ENCODE measurements at regions not wholly inside any gene's neighbourhood (a gene's known extent, or its start where the extent isn't known, plus 50 kb on each side); places are given as distances from the start of the nearest gene placed in this dataset.

DNA sequence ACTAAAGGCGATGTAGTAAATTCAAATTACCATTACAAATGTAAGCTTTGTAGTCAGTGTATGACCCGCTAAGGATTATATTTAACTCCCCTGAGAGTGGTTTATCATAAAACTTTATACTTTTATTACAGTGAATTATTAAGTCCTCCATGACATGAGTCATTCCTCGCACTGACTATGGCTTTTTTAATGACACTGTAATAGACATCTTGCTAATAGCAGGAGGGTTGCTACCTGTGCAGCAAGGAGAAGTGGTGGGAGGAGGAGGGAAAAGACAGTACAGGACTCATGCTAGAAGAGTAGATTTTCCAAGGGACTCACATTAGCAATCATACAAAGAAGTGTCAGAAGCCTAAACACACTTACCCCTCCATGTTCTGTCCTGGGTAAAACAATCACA is 556.1 kb downstream of the BCL11A start:
- Histone ChIP-seq H2BK20ac (ENCODE audit: low read length) (no peak overlapping the region), H3K14ac (ENCODE audit: insufficient read length) (no peak overlapping the region), H2BK12ac (ENCODE audit: low read depth, low read length) (no peak overlapping the region), H3K18ac (ENCODE audit: extremely low read depth, low read length) (no peak overlapping the region), H4K20me1 (replicated peaks in 1 of 2; ENCODE audit: control insufficient read depth in 1 of 2, insufficient read depth in 2 of 2, low read length in 2 of 2) (no peaks in the 10 kb centered on the region), H3K27me3 (replicated peaks in 1 of 4; ENCODE audit: control insufficient read depth in 3 of 4, extremely low read depth in 1 of 4, insufficient read depth in 3 of 4, low read length in 3 of 4) (no peaks in the 10 kb centered on the region), H2BK15ac (ENCODE audit: low read length) (no peak overlapping the region), H3K56ac (replicated peaks; ENCODE audit: insufficient read length, low read depth, low read length) (no peak overlapping the region), H3K27ac (ENCODE audit: low read depth, low read length) (no peak overlapping the region), H3K23me2 (ENCODE audit: low read depth, low read length) (no peaks in the 10 kb centered on the region), H3K4ac (replicated peaks; ENCODE audit: insufficient read length, low read depth, low read length) (no peak overlapping the region), H4K91ac (replicated peaks; ENCODE audit: insufficient read length, low read length) (no peak overlapping the region), H3K36me3 (ENCODE audit: control insufficient read depth in 2 of 4, insufficient read depth in 4 of 4, low read length in 3 of 4) (no peaks in the 10 kb centered on the region), H2BK120ac (replicated peaks; ENCODE audit: low read depth, low read length) (no peak overlapping the region), H3K4me2 (ENCODE audit: insufficient read depth in 1 of 2, low read depth in 2 of 2, low read length in 2 of 2) (no peak overlapping the region), H3K4me3 (ENCODE audit: extremely low read depth in 1 of 4, insufficient read depth in 2 of 4, low read depth in 3 of 4, low read length in 4 of 4) (no peak overlapping the region), H3K79me2 (ENCODE audit: control insufficient read depth in 1 of 2, insufficient read depth in 2 of 2, low read length in 2 of 2) (no peaks in the 10 kb centered on the region), H4K8ac (ENCODE audit: extremely low read depth, insufficient read depth, low read length) (no peak overlapping the region), H4K5ac (ENCODE audit: insufficient read length, low read depth, low read length) (no peak overlapping the region), H2AFZ (ENCODE audit: low read length) (no peak overlapping the region), H3K9me3 (ENCODE audit: insufficient read depth in 2 of 2, low read depth in 1 of 2, low read length in 1 of 2) (no peaks in the 10 kb centered on the region), H3K79me1 (ENCODE audit: low read depth, low read length) (no peaks in the 10 kb centered on the region), H2AK5ac (ENCODE audit: low read depth, low read length) (no peak overlapping the region), H3K9ac (replicated peaks in 1 of 4; ENCODE audit: extremely low read depth in 1 of 4, low read depth in 3 of 4, low read length in 3 of 4) (no peak overlapping the region), H3K23ac (ENCODE audit: insufficient read length) (no peak overlapping the region), H2BK5ac (ENCODE audit: low read depth, low read length) (no peak overlapping the region), H3K4me1 (replicated peaks in 1 of 4; ENCODE audit: control insufficient read depth in 3 of 4, insufficient read depth in 4 of 4, low read length in 3 of 4) (peaks cover 0 to 5% (median 0%) of the 10 kb centered on the region in 4 experiments; a peak in 1 of 7 replicates)
- DNase-seq (ENCODE audit: low read depth in 1 of 2, low spot score in 2 of 2) (no peak), FAIRE-seq (no peak)
- 91% methylated on average over 3 of the region's 3 CpGs; no CpG with 5 or more reads in 1 of the 2 experiments for WGBS, 2 experiments (ENCODE audit: extremely low coverage in 1 of 2, insufficient coverage in 1 of 2, insufficient read length in 1 of 2, insufficient replicate concordance in 2 of 2, low coverage in 1 of 2, low lambda C conversion rate in 2 of 2, missing lambda C conversion rate in 1 of 2)
- CTCF ChIA-PET (ENCODE audit: partially characterized antibody): no interaction called here
- POLR2A ChIA-PET (ENCODE audit: partially characterized antibody): no interaction called here
- TF ChIP-seq, protein P1, sequence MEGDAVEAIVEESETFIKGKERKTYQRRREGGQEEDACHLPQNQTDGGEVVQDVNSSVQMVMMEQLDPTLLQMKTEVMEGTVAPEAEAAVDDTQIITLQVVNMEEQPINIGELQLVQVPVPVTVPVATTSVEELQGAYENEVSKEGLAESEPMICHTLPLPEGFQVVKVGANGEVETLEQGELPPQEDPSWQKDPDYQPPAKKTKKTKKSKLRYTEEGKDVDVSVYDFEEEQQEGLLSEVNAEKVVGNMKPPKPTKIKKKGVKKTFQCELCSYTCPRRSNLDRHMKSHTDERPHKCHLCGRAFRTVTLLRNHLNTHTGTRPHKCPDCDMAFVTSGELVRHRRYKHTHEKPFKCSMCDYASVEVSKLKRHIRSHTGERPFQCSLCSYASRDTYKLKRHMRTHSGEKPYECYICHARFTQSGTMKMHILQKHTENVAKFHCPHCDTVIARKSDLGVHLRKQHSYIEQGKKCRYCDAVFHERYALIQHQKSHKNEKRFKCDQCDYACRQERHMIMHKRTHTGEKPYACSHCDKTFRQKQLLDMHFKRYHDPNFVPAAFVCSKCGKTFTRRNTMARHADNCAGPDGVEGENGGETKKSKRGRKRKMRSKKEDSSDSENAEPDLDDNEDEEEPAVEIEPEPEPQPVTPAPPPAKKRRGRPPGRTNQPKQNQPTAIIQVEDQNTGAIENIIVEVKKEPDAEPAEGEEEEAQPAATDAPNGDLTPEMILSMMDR (IDR thresholded peaks at IDR 0.05; ENCODE audit: control extremely low read depth in 1 of 3, insufficient read depth in 1 of 3, low read depth in 1 of 3, low read length in 3 of 3): no peak
- TF ChIP-seq RBBP5 (IDR thresholded peaks at IDR 0.05; ENCODE audit: borderline replicate concordance, low read depth, low read length) (no peak), TEAD4 (IDR thresholded peaks at IDR 0.05; ENCODE audit: low read depth, low read length) (no peak), POLR2AphosphoS5 (IDR thresholded peaks at IDR 0.05; ENCODE audit: low read depth, low read length) (no peak), BACH1 (IDR thresholded peaks at IDR 0.05; ENCODE audit: low read length) (no peak), CREB1 (IDR thresholded peaks at IDR 0.05) (no peak), SIX5 (IDR thresholded peaks at IDR 0.05; ENCODE audit: low read depth, low read length) (no peak), HDAC2 (IDR thresholded peaks at IDR 0.05; ENCODE audit: borderline replicate concordance in 1 of 2, low read depth in 2 of 2, low read length in 2 of 2) (no peak), BCL11A (IDR thresholded peaks at IDR 0.05; ENCODE audit: low read depth in 2 of 2, low read length in 2 of 2) (no peak), JUND (IDR thresholded peaks at IDR 0.05; ENCODE audit: low read length) (no peak)
- TF ChIP-seq, protein P2, sequence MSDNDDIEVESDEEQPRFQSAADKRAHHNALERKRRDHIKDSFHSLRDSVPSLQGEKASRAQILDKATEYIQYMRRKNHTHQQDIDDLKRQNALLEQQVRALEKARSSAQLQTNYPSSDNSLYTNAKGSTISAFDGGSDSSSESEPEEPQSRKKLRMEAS (IDR thresholded peaks at IDR 0.05): no peak
